B cell (primary cell): ENCODE measurements at regions not wholly inside any gene's neighbourhood (a gene's known extent, or its start where the extent isn't known, plus 50 kb on each side); places are given as distances from the start of the nearest gene placed in this dataset.

Experiments
- ATAC-seq: fragments of 200-7000 bp; cut with Tn5 transposase; one replicate; pipeline ENCODE4 v1.10.0; 2021; ENCODE audit warnings: low read depth, mild to moderate bottlenecking, moderate number of reproducible peaks, moderate library complexity
- CTCF ChIA-PET: fragments of 350-600 bp; sonication (Branson Sonifier 250); formaldehyde crosslinking; loops from one replicate; lab custom pipeline; 2021; ENCODE audit warnings: antibody characterized with exemption, inconsistent platforms; lab: Charles Lee
- POLR2A ChIA-PET: fragments of 350-600 bp; sonication (Branson Sonifier 250); formaldehyde crosslinking; loops from one replicate; lab custom pipeline; 2021; ENCODE audit warnings: antibody characterized with exemption; lab: Charles Lee
- DNase-seq: peaks from one replicate; pipeline ENCODE4 v3.0.0; 2013
- H2AFZ ChIP-seq: 2 replicates; pipeline ENCODE4 v1.6.1; 2012; ENCODE audit warnings: mild to moderate bottlenecking, low read depth, low read length; ENCODE audit not compliant: insufficient read depth, poor library complexity, severe bottlenecking
- H3K27ac ChIP-seq, 2 donors: 1 replicate in 1 of 2; 2 replicates in 1 of 2; pipeline ENCODE4 v1.5.1; 2012 to 2013; ENCODE audit warnings: low read length in 2 of 2, mild to moderate bottlenecking in 2 of 2, moderate library complexity in 1 of 2
- H3K27me3 ChIP-seq, 4 experiments: fragments of 200-600 bp in 1 of 4; sonication (generic) in 1 of 4; replicated peaks in 1 of 4; 1 replicate in 2 of 4; 2 replicates in 2 of 4; pipeline versions ENCODE4 v1.6.1 to v1.7.0; 2013 to 2016; ENCODE audit warnings: low read length in 3 of 4, mild to moderate bottlenecking in 2 of 4, mixed read lengths in 1 of 4, moderate library complexity in 1 of 4; ENCODE audit not compliant: insufficient read depth in 4 of 4, control insufficient read depth in 3 of 4; ENCODE audit errors: control extremely low read depth in 1 of 4
- H3K36me3 ChIP-seq, 2 experiments: replicated peaks in 1 of 2; 1 replicate in 1 of 2; 2 replicates in 1 of 2; pipeline versions ENCODE4 v1.6.1 to v1.7.1; 2013; ENCODE audit warnings: low read length in 1 of 2; ENCODE audit not compliant: insufficient read depth in 2 of 2, control insufficient read depth in 1 of 2; ENCODE audit errors: control extremely low read depth in 1 of 2, extremely low read depth in 1 of 2
- H3K4me1 ChIP-seq, 2 donors: fragments of 200-600 bp in 1 of 2; sonication (generic) in 1 of 2; 1 replicate in 1 of 2; 2 replicates in 1 of 2; pipeline versions ENCODE4 v1.5.1 to v1.6.1; 2013 to 2017; ENCODE audit warnings: low read length in 2 of 2; ENCODE audit not compliant: control insufficient read depth in 2 of 2, insufficient read depth in 2 of 2
- H3K4me2 ChIP-seq: replicated peaks from 2 replicates; pipeline ENCODE3; 2012; ENCODE audit warnings: mild to moderate bottlenecking, low read depth, low read length; ENCODE audit not compliant: poor library complexity, severe bottlenecking
- H3K4me3 ChIP-seq, 5 experiments: fragments of 200-600 bp in 1 of 5; sonication (generic) in 1 of 5; 1 replicate in 3 of 5; 2 replicates in 2 of 5; pipeline versions ENCODE4 v1.5.1 to v1.7.0; 2011 to 2016; ENCODE audit warnings: low read length in 4 of 5, mild to moderate bottlenecking in 4 of 5, low read depth in 2 of 5, control low read depth in 1 of 5, moderate library complexity in 1 of 5; ENCODE audit not compliant: insufficient read depth in 1 of 5; ENCODE audit errors: control extremely low read depth in 1 of 5, extremely low read depth in 1 of 5
- H3K79me2 ChIP-seq: fragments of 200-600 bp; sonication (generic); one replicate; pipeline ENCODE4 v1.6.0; 2016; ENCODE audit warnings: low read length; ENCODE audit not compliant: control insufficient read depth, insufficient read depth
- H3K9ac ChIP-seq: fragments of 200-600 bp; sonication (generic); 2 replicates; pipeline ENCODE4 v1.6.1; 2017; ENCODE audit warnings: mild to moderate bottlenecking, low read length, moderate library complexity
- H3K9me3 ChIP-seq, 3 donors: one replicate each; pipeline versions ENCODE4 v1.6.1 to v1.7.1; 2013; ENCODE audit warnings: low read length in 2 of 3; ENCODE audit not compliant: control insufficient read depth in 2 of 3, insufficient read depth in 1 of 3; ENCODE audit errors: control extremely low read depth in 1 of 3
- H4K20me1 ChIP-seq: 2 replicates; pipeline ENCODE4 v1.6.0; 2012; ENCODE audit warnings: mild to moderate bottlenecking, low read length; ENCODE audit not compliant: insufficient read depth, control insufficient read depth, poor library complexity, severe bottlenecking
- H3K27ac Mint-ChIP-seq: one replicate; pipeline ENCODE4 v1.8.0; 2021; ENCODE audit warnings: mixed read lengths
- H3K27me3 Mint-ChIP-seq: one replicate; pipeline ENCODE4 v1.8.0; 2021; ENCODE audit warnings: mixed read lengths
- H3K4me1 Mint-ChIP-seq: one replicate; pipeline ENCODE4 v1.8.0; 2021; ENCODE audit warnings: mixed read lengths
- H3K4me3 Mint-ChIP-seq: one replicate; pipeline ENCODE4 v1.8.0; 2021; ENCODE audit warnings: mixed read lengths
- H3K9me3 Mint-ChIP-seq: one replicate; pipeline ENCODE4 v1.8.0; 2022; ENCODE audit warnings: mixed read lengths; ENCODE audit not compliant: insufficient read depth
- EZH2 ChIP-seq: IDR thresholded peaks from 2 replicates; pipeline ENCODE4 v1.6.1; 2012; ENCODE audit warnings: borderline replicate concordance, low read depth, mild to moderate bottlenecking, moderate library complexity, low read length; ENCODE audit not compliant: insufficient read depth, poor library complexity, severe bottlenecking
- WGBS: methylation state at CpG from one replicate; pipeline ENCODE4 v1.1.5; 2013; ENCODE audit warnings: missing lambda C conversion rate; ENCODE audit not compliant: insufficient coverage; 5-methylcytosine and 5-hydroxymethylcytosine counted together
- intact Hi-C: fragments of 100-400 bp; cut with micrococcal nuclease; formaldehyde crosslinking; loops from one replicate; pipeline ENCODE4 v1.10.0; 2022
- TF ChIP-seq, protein P1 (sequence below): fragments of 200-600 bp; IDR thresholded peaks from one replicate; pipeline ENCODE4 v1.8.0; 2022; ENCODE audit warnings: antibody characterized with exemption, mild to moderate bottlenecking

DNA sequence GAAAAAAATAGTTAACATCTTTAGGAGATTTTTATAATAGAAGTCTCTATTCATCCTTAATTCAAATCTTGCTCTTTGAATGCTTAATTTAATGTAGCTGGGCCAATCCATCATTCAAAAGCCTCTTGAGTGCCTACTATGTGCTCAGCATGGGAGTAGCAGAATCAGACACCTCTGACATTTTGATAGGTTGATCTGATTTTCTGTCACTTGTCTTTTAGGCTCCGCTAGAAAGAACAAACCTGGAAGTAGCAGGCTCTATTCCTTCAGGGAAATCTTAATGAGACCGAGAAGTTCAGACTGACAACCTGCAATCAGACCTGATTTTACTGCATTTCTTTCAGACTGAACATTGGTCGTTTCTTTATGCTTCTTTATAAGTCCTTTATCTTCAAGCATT lies 588.6 kb upstream of the MANEA start:
- Histone ChIP-seq H3K4me3 (no peak overlapping the region), H3K27ac (no peak overlapping the region), H3K4me2 (no peak overlapping the region), H4K20me1 (no peaks in the 10 kb centered on the region), H2AFZ (no peak overlapping the region), H3K36me3 (no peaks in the 10 kb centered on the region), H3K27me3 (no peaks in the 10 kb centered on the region), H3K9me3 (peaks cover 0 to under 1% (median 0%) of the 10 kb centered on the region in 3 donors), H3K9ac (no peak overlapping the region), H3K79me2 (no peaks in the 10 kb centered on the region), H3K4me1 (no peaks in the 10 kb centered on the region)
- ChIA-PET POLR2A (no interaction called here), CTCF (no interaction called here)
- no peaks in the 10 kb centered on the region for H3K4me1 Mint-ChIP-seq
- H3K27me3 Mint-ChIP-seq: no peaks in the 10 kb centered on the region
- intact Hi-C loops: no loop called here
- no peak overlapping the region for H3K27ac Mint-ChIP-seq
- DNase-seq: no peak
- no peak for ATAC-seq
- peaks cover 3% of the 10 kb centered on the region for H3K9me3 Mint-ChIP-seq
- no peak overlapping the region for H3K4me3 Mint-ChIP-seq
- WGBS: 82% methylated on average over 2 of the region's 3 CpGs
- no peak for TF ChIP-seq EZH2
- TF ChIP-seq, protein P1, sequence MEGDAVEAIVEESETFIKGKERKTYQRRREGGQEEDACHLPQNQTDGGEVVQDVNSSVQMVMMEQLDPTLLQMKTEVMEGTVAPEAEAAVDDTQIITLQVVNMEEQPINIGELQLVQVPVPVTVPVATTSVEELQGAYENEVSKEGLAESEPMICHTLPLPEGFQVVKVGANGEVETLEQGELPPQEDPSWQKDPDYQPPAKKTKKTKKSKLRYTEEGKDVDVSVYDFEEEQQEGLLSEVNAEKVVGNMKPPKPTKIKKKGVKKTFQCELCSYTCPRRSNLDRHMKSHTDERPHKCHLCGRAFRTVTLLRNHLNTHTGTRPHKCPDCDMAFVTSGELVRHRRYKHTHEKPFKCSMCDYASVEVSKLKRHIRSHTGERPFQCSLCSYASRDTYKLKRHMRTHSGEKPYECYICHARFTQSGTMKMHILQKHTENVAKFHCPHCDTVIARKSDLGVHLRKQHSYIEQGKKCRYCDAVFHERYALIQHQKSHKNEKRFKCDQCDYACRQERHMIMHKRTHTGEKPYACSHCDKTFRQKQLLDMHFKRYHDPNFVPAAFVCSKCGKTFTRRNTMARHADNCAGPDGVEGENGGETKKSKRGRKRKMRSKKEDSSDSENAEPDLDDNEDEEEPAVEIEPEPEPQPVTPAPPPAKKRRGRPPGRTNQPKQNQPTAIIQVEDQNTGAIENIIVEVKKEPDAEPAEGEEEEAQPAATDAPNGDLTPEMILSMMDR: no peak

DNA sequence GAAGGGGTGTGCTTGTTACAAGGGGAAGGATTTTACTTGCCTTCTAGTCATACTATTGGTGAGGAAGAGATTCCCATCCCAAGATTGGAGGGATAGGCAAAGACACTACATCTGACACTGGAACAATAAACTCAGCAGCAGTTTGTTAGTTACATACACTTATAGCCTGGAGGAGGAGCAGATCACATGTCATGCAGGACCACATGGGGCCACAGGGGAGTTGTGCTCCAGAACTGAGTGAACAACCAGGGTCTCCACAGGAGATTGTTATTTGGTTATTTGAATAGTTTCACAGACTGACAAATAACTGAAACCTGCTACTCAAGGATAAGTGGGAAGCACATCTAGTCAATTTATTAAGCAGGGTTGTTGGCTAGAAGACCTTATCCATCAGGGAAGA lies 559.4 kb upstream of the MANEA start:
- no peaks in the 10 kb centered on the region for H3K4me1 ChIP-seq
- no peaks in the 10 kb centered on the region for H3K27me3 Mint-ChIP-seq
- H3K27me3 ChIP-seq: no peaks in the 10 kb centered on the region
- H3K4me1 Mint-ChIP-seq: no peaks in the 10 kb centered on the region
- TF ChIP-seq, protein P1: no peak
- TF ChIP-seq EZH2: no peak
- no peak for ATAC-seq
- H3K27ac Mint-ChIP-seq: no peak overlapping the region
- no peaks in the 10 kb centered on the region for H3K9me3 ChIP-seq
- no peaks in the 10 kb centered on the region for H3K79me2 ChIP-seq
- no peaks in the 10 kb centered on the region for H4K20me1 ChIP-seq
- no peak overlapping the region for H3K4me2 ChIP-seq
- H3K4me3 Mint-ChIP-seq: no peak overlapping the region
- DNase-seq: no peak
- no peak overlapping the region for H3K27ac ChIP-seq
- intact Hi-C loops: no loop called here
- CTCF ChIA-PET: no interaction called here
- H3K36me3 ChIP-seq: no peaks in the 10 kb centered on the region
- no peaks in the 10 kb centered on the region for H3K9me3 Mint-ChIP-seq
- no peak overlapping the region for H3K9ac ChIP-seq
- POLR2A ChIA-PET: no interaction called here
- no peak overlapping the region for H2AFZ ChIP-seq
- no peak overlapping the region for H3K4me3 ChIP-seq
